Colonic mucosa (tissue), 4 donors: ENCODE measurements at regions not wholly inside any gene's neighbourhood (a gene's known extent, or its start where the extent isn't known, plus 50 kb on each side); places are given as distances from the start of the nearest gene placed in this dataset.
A peak's percentile ranks its signal among the peaks of the same experiment; 100 is the strongest.

Experiments
- DNase-seq: peaks from one replicate; pipeline ENCODE4 v3.0.0-alpha.2; 2020
- H3K27ac ChIP-seq: fragments of 200-600 bp; one replicate; pipeline ENCODE4 v1.8.0; 2021
- H3K27me3 ChIP-seq: fragments of 200-600 bp; one replicate; pipeline ENCODE4 v1.8.0; 2021
- H3K36me3 ChIP-seq: fragments of 200-600 bp; one replicate; pipeline ENCODE4 v1.8.0; 2021
- H3K4me1 ChIP-seq: fragments of 200-600 bp; one replicate; pipeline ENCODE4 v1.8.0; 2021; ENCODE audit warnings: mild to moderate bottlenecking
- H3K4me3 ChIP-seq: fragments of 200-600 bp; one replicate; pipeline ENCODE4 v1.8.0; 2021
- H3K9ac ChIP-seq, 2 donors: one replicate each; pipeline ENCODE4 v1.7.0; 2013; ENCODE audit warnings: control low read depth in 2 of 2, low read depth in 2 of 2, low read length in 2 of 2
- H3K9me3 ChIP-seq: fragments of 200-600 bp; one replicate; pipeline ENCODE4 v1.8.0; 2021
- intact Hi-C: fragments of 100-400 bp; cut with DNase I; formaldehyde crosslinking; loops from one replicate; pipeline ENCODE4 v1.14.1; 2022
- TF ChIP-seq, protein P1 (sequence below): fragments of 200-600 bp; IDR thresholded peaks from one replicate; pipeline ENCODE4 v1.8.0; 2022; ENCODE audit warnings: antibody characterized with exemption, mild to moderate bottlenecking
- donor health status: healthy.
- donor health status: DM: no; HTN: no; CAD: no.
- donor health status: DM: no; HTN: no; CAD: no.

DNA sequence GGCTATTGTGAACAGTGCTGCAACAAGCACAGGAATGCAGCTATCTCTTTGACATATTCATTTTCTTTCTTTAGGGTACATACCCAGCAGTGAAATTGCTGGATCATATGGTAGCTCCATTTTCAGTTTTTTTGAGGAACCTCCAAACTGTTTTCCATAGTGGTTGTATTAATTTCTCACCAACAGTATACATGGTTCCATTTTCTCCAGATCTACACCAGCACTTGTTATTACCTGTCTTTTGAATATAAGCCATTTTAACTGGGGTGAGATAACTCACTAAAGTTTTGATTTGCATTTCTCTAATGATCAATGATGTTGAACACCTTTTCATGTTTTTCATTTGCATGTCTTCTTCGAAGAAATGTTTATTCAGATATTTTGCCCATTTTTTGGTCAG lies 241.1 kb upstream of the AGTR2 start:
- H3K9ac ChIP-seq: no peak overlapping the region
- H3K4me1 ChIP-seq: no peaks in the 10 kb centered on the region
- H3K27me3 ChIP-seq: no peaks in the 10 kb centered on the region
- H3K4me3 ChIP-seq: no peak overlapping the region
- H3K27ac ChIP-seq: no peak overlapping the region
- H3K9me3 ChIP-seq: no peaks in the 10 kb centered on the region
- DNase-seq: no peak
- TF ChIP-seq, protein P1, sequence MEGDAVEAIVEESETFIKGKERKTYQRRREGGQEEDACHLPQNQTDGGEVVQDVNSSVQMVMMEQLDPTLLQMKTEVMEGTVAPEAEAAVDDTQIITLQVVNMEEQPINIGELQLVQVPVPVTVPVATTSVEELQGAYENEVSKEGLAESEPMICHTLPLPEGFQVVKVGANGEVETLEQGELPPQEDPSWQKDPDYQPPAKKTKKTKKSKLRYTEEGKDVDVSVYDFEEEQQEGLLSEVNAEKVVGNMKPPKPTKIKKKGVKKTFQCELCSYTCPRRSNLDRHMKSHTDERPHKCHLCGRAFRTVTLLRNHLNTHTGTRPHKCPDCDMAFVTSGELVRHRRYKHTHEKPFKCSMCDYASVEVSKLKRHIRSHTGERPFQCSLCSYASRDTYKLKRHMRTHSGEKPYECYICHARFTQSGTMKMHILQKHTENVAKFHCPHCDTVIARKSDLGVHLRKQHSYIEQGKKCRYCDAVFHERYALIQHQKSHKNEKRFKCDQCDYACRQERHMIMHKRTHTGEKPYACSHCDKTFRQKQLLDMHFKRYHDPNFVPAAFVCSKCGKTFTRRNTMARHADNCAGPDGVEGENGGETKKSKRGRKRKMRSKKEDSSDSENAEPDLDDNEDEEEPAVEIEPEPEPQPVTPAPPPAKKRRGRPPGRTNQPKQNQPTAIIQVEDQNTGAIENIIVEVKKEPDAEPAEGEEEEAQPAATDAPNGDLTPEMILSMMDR: no peak
- H3K36me3 ChIP-seq: no peaks in the 10 kb centered on the region
- intact Hi-C loops: no loop called here

DNA sequence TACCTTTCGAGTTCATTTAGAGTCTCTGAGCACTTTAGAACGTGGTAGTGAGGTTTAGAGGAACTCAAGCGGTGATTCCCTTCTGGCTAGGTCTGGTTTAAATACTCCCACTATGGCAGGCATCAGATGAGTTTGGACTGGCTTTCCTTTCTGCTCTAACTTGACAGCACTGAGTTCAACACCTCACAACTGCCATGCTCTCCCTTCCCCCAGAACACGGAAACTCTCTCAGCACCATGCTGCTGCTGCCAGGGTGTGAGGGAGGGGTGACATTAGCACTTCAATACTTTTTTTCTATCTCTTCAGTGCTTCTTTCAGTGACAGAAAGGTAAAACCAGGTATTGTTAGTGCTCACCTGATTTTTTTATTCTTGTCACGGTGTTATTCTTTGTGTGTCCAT lies 234.5 kb upstream of the AGTR2 start:
- TF ChIP-seq, protein P1: no peak
- no peaks in the 10 kb centered on the region for H3K36me3 ChIP-seq
- H3K9ac ChIP-seq: no peak overlapping the region
- DNase-seq: no peak
- intact Hi-C loops: no loop called here
- no peaks in the 10 kb centered on the region for H3K4me1 ChIP-seq
- no peak overlapping the region for H3K4me3 ChIP-seq
- H3K9me3 ChIP-seq: no peaks in the 10 kb centered on the region
- no peak overlapping the region for H3K27ac ChIP-seq
- H3K27me3 ChIP-seq: peaks cover 6% of the 10 kb centered on the region

DNA sequence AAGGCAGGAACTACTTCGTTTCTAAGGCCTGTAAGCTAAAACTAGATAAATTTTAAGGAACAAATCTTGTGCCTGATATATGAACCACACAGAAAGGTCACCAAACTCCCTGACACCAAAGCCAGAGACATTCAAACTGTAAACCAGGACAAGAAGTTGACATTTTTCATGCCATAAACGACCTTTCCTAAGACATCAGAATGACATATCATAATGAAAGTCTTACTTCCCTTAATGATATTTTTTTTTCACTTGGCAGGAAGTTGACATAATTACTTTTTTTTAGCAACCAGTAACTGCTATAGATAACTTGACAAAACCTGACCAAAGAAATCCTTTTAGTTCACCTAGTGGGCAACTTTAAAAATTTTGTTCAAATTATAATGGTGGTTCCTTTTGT lies 231.5 kb upstream of the AGTR2 start:
- no peak for DNase-seq
- no peaks in the 10 kb centered on the region for H3K4me1 ChIP-seq
- H3K9me3 ChIP-seq: no peaks in the 10 kb centered on the region
- TF ChIP-seq, protein P1: no peak
- H3K27ac ChIP-seq: no peak overlapping the region
- no peaks in the 10 kb centered on the region for H3K36me3 ChIP-seq
- intact Hi-C loops: no loop called here
- peaks cover 6% of the 10 kb centered on the region for H3K27me3 ChIP-seq
- H3K4me3 ChIP-seq: no peak overlapping the region
- H3K9ac ChIP-seq: no peak overlapping the region

DNA sequence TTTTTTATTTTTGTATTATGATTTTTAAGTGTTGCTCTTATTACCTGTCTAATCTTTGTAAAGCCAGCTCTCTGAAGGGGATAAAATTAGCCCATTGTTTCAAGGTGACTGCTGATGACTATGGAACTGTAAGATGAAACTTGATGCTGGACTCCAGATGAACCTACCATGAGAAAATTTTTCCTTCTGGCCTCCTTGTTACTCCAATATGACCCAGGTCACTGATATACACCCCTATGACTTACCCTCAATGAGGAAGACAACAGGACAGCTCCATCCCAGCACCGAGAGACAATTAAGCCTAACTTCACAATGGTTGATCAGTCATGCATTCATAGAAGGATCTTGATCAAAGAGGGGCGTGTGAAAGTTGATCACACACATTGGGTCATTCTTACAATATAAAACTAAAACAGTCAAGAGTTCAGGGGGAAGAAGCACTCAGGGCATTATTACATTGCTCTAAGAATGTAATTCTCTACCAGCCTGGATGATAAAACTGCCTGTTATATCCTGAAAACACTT lies 230.8 kb upstream of the AGTR2 start:
- TF ChIP-seq, protein P1: no peak
- Histone ChIP-seq H3K9ac (no peak overlapping the region), H3K4me1 (no peaks in the 10 kb centered on the region), H3K27ac (no peak overlapping the region), H3K36me3 (no peaks in the 10 kb centered on the region), H3K9me3 (no peaks in the 10 kb centered on the region), H3K4me3 (no peak overlapping the region), H3K27me3 (peaks cover 6% of the 10 kb centered on the region)
- intact Hi-C loops: no loop called here
- DNase-seq: no peak

DNA sequence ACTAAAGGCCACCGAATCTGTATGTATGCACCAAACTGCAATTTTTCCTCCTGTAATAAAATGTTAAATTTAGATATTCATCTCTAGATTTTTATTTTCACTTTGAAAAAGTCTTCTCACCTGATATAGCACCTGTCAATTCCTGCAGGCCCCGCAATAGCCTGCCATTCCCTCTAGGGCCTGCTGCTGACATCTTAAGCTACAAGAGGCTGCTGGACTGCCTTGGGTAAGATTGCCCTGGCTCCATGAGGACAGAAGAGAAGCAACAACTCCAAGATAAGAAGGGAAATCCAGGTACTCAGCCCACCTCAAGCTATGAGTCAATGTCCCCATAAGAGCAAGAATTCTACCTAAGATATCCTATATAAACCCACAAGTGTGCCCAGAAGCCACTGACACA lies 230.2 kb upstream of the AGTR2 start:
- intact Hi-C loops: no loop called here
- Histone ChIP-seq H3K4me1 (no peaks in the 10 kb centered on the region), H3K27me3 (peaks cover 6% of the 10 kb centered on the region), H3K9me3 (no peaks in the 10 kb centered on the region), H3K27ac (no peak overlapping the region), H3K9ac (no peak overlapping the region), H3K4me3 (no peak overlapping the region), H3K36me3 (no peaks in the 10 kb centered on the region)
- TF ChIP-seq, protein P1: no peak
- no peak for DNase-seq

DNA sequence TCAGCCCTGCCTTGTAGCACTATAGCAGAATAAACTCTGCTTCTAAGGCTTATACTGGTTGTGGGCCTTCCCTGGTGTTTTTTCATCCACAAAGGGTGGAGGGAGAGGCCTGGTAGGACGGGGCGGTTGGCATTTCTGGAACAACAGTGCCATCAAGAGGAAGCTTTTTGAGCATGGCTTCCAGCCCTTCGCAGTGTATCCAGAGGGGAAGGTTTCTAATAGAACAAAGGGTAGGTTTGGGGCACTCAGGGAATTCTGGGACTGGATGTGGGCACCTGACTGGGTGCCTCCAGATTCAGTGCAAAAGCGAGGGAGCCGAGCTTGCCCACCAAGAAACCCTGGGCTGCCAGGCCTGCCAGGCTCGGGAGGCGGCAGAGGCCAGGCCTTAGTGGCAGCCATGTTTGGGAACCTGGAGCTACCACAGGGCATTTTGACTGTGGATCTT lies 229.6 kb upstream of the AGTR2 start:
- no peaks in the 10 kb centered on the region for H3K36me3 ChIP-seq
- H3K9me3 ChIP-seq: no peaks in the 10 kb centered on the region
- intact Hi-C loops: no loop called here
- DNase-seq: peak; percentile 88
- H3K27ac ChIP-seq: no peak overlapping the region
- H3K9ac ChIP-seq: no peak overlapping the region
- H3K27me3 ChIP-seq: peaks cover 6% of the 10 kb centered on the region
- no peaks in the 10 kb centered on the region for H3K4me1 ChIP-seq
- no peak overlapping the region for H3K4me3 ChIP-seq
- TF ChIP-seq, protein P1: peak; percentile 44
